Gastroesophageal sphincter (tissue), 4 donors: ENCODE measurements at regions not wholly inside any gene's neighbourhood (a gene's known extent, or its start where the extent isn't known, plus 50 kb on each side); places are given as distances from the start of the nearest gene placed in this dataset.
A peak's percentile ranks its signal among the peaks of the same experiment; 100 is the strongest.

Experiments
- ATAC-seq: fragments of 150-250 bp; one replicate; pipeline ENCODE4 v1.9.1; 2016; ENCODE audit warnings: mild to moderate bottlenecking, moderate library complexity
- H3K27ac ChIP-seq, 4 donors: fragments of 200-600 bp; sonication (generic) in 3 of 4; 1 replicate in 3 of 4; 2 replicates in 1 of 4; pipeline ENCODE4 v1.5.1; 2016 to 2019
- H3K27me3 ChIP-seq: fragments of 200-600 bp; sonication (generic); one replicate; pipeline ENCODE4 v1.5.1; 2019
- H3K36me3 ChIP-seq, 2 donors: fragments of 200-600 bp; sonication (generic); one replicate each; pipeline ENCODE4 v1.5.1; 2019; ENCODE audit warnings: control low read depth in 1 of 2
- H3K4me1 ChIP-seq, 3 donors: fragments of 200-600 bp; sonication (generic); 1 replicate in 2 of 3; 2 replicates in 1 of 3; pipeline ENCODE4 v1.5.1; 2016 to 2019; ENCODE audit warnings: control low read depth in 2 of 3
- H3K4me3 ChIP-seq, 2 donors: fragments of 200-600 bp; sonication (generic); one replicate each; pipeline ENCODE4 v1.5.1; 2019; ENCODE audit warnings: mild to moderate bottlenecking in 1 of 2, moderate library complexity in 1 of 2
- H3K9me3 ChIP-seq, 3 donors: fragments of 200-600 bp; sonication (generic); one replicate each; pipeline ENCODE4 v1.5.1; 2017 to 2019; ENCODE audit warnings: control low read depth in 2 of 3
- CTCF ChIP-seq, 4 experiments: fragments of 200-600 bp in 2 of 4; fragments of 450-650 bp in 2 of 4; sonication (generic) in 1 of 4; IDR thresholded peaks; one replicate each; pipeline ENCODE4 v1.5.1; 2017 to 2019; ENCODE audit warnings: antibody characterized with exemption in 4 of 4, mild to moderate bottlenecking in 2 of 4, moderate library complexity in 2 of 4
- EP300 ChIP-seq: sonication (generic); formaldehyde crosslinking; IDR thresholded peaks from one replicate; pipeline ENCODE4 v1.6.1; 2017; ENCODE audit warnings: antibody characterized with exemption, mild to moderate bottlenecking
- POLR2A ChIP-seq, 2 donors: fragments of 450-650 bp; IDR thresholded peaks; one replicate each; pipeline ENCODE4 v1.6.1; 2017; ENCODE audit warnings: antibody characterized with exemption in 2 of 2, mild to moderate bottlenecking in 2 of 2, moderate library complexity in 1 of 2
- POLR2AphosphoS5 ChIP-seq: sonication (generic); formaldehyde crosslinking; IDR thresholded peaks from one replicate; pipeline ENCODE4 v1.6.1; 2017; ENCODE audit warnings: antibody characterized with exemption
- WGBS, 2 donors: methylation state at CpG; one replicate each; pipeline ENCODE4 v1.1.5; 2018; ENCODE audit warnings: low coverage in 1 of 2; 5-methylcytosine and 5-hydroxymethylcytosine counted together

GRCh38 chr3:132174500-132174899 is 139.7 kb upstream of the CPNE4 start:
- 80% methylated on average over 1 of the region's 1 CpG; no CpG with 5 or more reads in 1 of the 2 donors for WGBS, 2 donors
- ATAC-seq = no peak
- H3K27ac ChIP-seq = no peak overlapping the region
- H3K4me3 ChIP-seq = no peak overlapping the region
- TF ChIP-seq EP300 (no peak), POLR2A (IDR thresholded peaks at IDR 0.05) (no peak), CTCF (IDR thresholded peaks at IDR 0.05) (no peak), POLR2AphosphoS5 (no peak)
- H3K27me3 ChIP-seq = no peaks in the 10 kb centered on the region
- H3K36me3 ChIP-seq = no peaks in the 10 kb centered on the region
- no peaks in the 10 kb centered on the region for H3K4me1 ChIP-seq
- H3K9me3 ChIP-seq = no peaks in the 10 kb centered on the region

GRCh38 chr3:132180337-132180791 is 136.8 kb upstream of the ACP3 start:
- no peaks in the 10 kb centered on the region for H3K36me3 ChIP-seq
- TF ChIP-seq POLR2AphosphoS5 = no peak
- peak in 1 of 4 experiments; percentile 38 for TF ChIP-seq CTCF (IDR thresholded peaks at IDR 0.05)
- TF ChIP-seq POLR2A (IDR thresholded peaks at IDR 0.05) = no peak
- no peak overlapping the region for H3K4me3 ChIP-seq
- no peak for ATAC-seq
- H3K9me3 ChIP-seq = no peaks in the 10 kb centered on the region
- no peaks in the 10 kb centered on the region for H3K4me1 ChIP-seq
- 0 to 11% methylated on average over 2 to 3 of the region's 3 CpGs for WGBS, 2 donors
- no peak overlapping the region for H3K27ac ChIP-seq
- no peaks in the 10 kb centered on the region for H3K27me3 ChIP-seq

GRCh38 chr3:132183811-132184210 is 133.4 kb upstream of the ACP3 start:
- H3K4me3 ChIP-seq = no peak overlapping the region
- WGBS, 2 donors = 50 to 71% methylated on average over 1 of the region's 1 CpG
- ATAC-seq = no peak
- H3K4me1 ChIP-seq = no peaks in the 10 kb centered on the region
- no peaks in the 10 kb centered on the region for H3K36me3 ChIP-seq
- H3K27ac ChIP-seq = no peak overlapping the region
- H3K27me3 ChIP-seq = no peaks in the 10 kb centered on the region
- TF ChIP-seq EP300 (no peak), POLR2A (IDR thresholded peaks at IDR 0.05) (no peak), CTCF (IDR thresholded peaks at IDR 0.05) (no peak), POLR2AphosphoS5 (no peak)
- H3K9me3 ChIP-seq = no peaks in the 10 kb centered on the region

GRCh38 chr3:132187746-132188145 is 129.5 kb upstream of the ACP3 start:
- H3K4me3 ChIP-seq = no peak overlapping the region
- H3K4me1 ChIP-seq = no peaks in the 10 kb centered on the region
- H3K9me3 ChIP-seq = no peaks in the 10 kb centered on the region
- 26 to 67% methylated on average over 2 of the region's 2 CpGs for WGBS, 2 donors
- no peaks in the 10 kb centered on the region for H3K36me3 ChIP-seq
- H3K27ac ChIP-seq = no peak overlapping the region
- no peak for TF ChIP-seq CTCF (IDR thresholded peaks at IDR 0.05)
- TF ChIP-seq POLR2AphosphoS5 = no peak
- TF ChIP-seq POLR2A (IDR thresholded peaks at IDR 0.05) = no peak
- no peak for TF ChIP-seq EP300
- no peaks in the 10 kb centered on the region for H3K27me3 ChIP-seq
- ATAC-seq = no peak

GRCh38 chr3:132189601-132190000 is 127.6 kb upstream of the ACP3 start:
- TF ChIP-seq POLR2AphosphoS5 = no peak
- no peak for TF ChIP-seq CTCF (IDR thresholded peaks at IDR 0.05)
- TF ChIP-seq EP300 = no peak
- TF ChIP-seq POLR2A (IDR thresholded peaks at IDR 0.05) = no peak
- no peak for ATAC-seq
- Histone ChIP-seq H3K27me3 (no peaks in the 10 kb centered on the region), H3K4me3 (no peak overlapping the region), H3K27ac (no peak overlapping the region), H3K36me3 (no peaks in the 10 kb centered on the region), H3K9me3 (no peaks in the 10 kb centered on the region), H3K4me1 (no peaks in the 10 kb centered on the region)
- WGBS, 2 donors = 28% methylated on average over 3 of the region's 3 CpGs
